GM12892 (cell line): ENCODE measurements at regions not wholly inside any gene's neighbourhood (a gene's known extent, or its start where the extent isn't known, plus 50 kb on each side); places are given as distances from the start of the nearest gene placed in this dataset.

Experiments used
- POLR2A ChIP-seq: IDR thresholded peaks from 2 replicates; pipeline ENCODE4 v1.6.1; 2011; ENCODE audit warnings: low read depth, low read length, control low read depth
- POLR2AphosphoS5 ChIP-seq: IDR thresholded peaks from 2 replicates; pipeline ENCODE4 v1.6.1; 2011; ENCODE audit warnings: low read depth, low read length, control low read depth
- TAF1 ChIP-seq: IDR thresholded peaks from 2 replicates; pipeline ENCODE4 v1.6.1; 2011; ENCODE audit warnings: low read depth, mild to moderate bottlenecking, control low read depth, low read length, borderline replicate concordance

DNA sequence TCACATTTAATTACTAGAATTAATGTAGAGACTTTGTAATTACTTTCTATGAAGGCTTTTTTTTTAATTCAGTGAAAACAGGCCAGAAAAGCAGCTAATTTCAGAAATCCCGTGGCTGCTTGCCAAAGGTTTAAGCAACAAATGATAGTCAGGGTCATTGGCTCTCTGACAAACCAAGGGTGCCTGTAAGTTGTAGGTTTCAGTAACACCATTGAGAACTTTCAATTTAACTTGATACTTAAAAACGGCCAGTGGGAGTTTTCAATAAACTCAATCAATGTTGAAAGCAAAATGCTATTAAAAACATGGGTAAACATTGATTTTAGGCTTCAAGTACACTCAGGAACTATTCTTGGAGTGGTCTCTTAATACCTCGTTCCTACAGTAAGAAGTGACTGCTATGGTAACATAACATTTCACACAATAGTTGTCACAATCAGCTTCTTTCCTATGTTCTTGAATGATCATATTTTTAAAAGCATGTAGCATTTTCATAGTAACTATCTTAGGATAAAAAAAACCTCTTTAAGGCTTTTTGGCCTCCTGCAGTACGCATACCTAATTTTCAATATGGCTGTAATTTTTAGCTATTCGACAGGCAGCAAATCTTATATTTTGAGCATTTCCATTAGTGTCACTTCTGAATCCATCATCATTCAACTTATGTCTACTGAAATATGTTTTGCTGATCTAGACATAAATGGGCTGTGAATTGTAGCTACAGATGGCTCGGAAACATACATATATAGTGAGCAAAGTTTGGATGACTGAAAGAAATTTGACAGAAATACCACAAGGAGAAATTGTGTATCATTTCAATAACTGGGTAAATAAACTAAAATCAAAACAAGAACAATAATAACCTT lies 592.1 kb upstream of the GBE1 start:
- TF ChIP-seq POLR2AphosphoS5, result no peak
- no peak for TF ChIP-seq POLR2A
- no peak for TF ChIP-seq TAF1
